Left lung (tissue), 4 donors: ENCODE measurements at regions not wholly inside any gene's neighbourhood (a gene's known extent, or its start where the extent isn't known, plus 50 kb on each side); places are given as distances from the start of the nearest gene placed in this dataset.

Experiments used
- ATAC-seq: fragments of 200-7000 bp; cut with Tn5 transposase; one replicate; pipeline ENCODE4 v1.9.1; 2020; ENCODE audit warnings: moderate library complexity
- DNase-seq, 4 donors: peaks; one replicate each; pipeline ENCODE4 v3.0.0-alpha.2; 2013 to 2020
- H3K27ac ChIP-seq, 2 donors: fragments of 200-600 bp; sonication (generic) in 1 of 2; one replicate each; pipeline versions ENCODE4 v1.5.0 to v1.8.0; 2020 to 2021
- H3K27me3 ChIP-seq, 2 donors: fragments of 200-600 bp; sonication (generic) in 1 of 2; one replicate each; pipeline versions ENCODE4 v1.5.0 to v1.8.0; 2020 to 2021
- H3K36me3 ChIP-seq, 2 donors: fragments of 200-600 bp; sonication (generic) in 1 of 2; one replicate each; pipeline versions ENCODE4 v1.5.0 to v1.8.0; 2020 to 2021
- H3K4me1 ChIP-seq, 2 donors: fragments of 200-600 bp; one replicate each; pipeline ENCODE4 v1.8.0; 2021
- H3K4me3 ChIP-seq, 2 donors: fragments of 200-600 bp; sonication (generic) in 1 of 2; one replicate each; pipeline versions ENCODE4 v1.5.0 to v1.8.0; 2020 to 2021; ENCODE audit warnings: mild to moderate bottlenecking in 1 of 2
- H3K9me3 ChIP-seq, 2 donors: fragments of 200-600 bp; sonication (generic) in 1 of 2; one replicate each; pipeline versions ENCODE4 v1.5.0 to v1.8.0; 2020 to 2021
- intact Hi-C, 2 donors: fragments of 100-400 bp; cut with DNase I; formaldehyde crosslinking; loops; one replicate each; pipeline versions ENCODE4 v1.11.2 to v1.14.2; 2022
- TF ChIP-seq, protein P1 (sequence below), 2 donors: fragments of 200-600 bp; sonication (generic) in 1 of 2; IDR thresholded peaks; one replicate each; pipeline versions ENCODE4 v1.5.0 to v1.8.0; 2021; ENCODE audit warnings: antibody characterized with exemption in 2 of 2
- donor health status: DM: no; HTN: yes; CAD: no.
- donor health status: DM: no; HTN: no; CAD: no.

DNA sequence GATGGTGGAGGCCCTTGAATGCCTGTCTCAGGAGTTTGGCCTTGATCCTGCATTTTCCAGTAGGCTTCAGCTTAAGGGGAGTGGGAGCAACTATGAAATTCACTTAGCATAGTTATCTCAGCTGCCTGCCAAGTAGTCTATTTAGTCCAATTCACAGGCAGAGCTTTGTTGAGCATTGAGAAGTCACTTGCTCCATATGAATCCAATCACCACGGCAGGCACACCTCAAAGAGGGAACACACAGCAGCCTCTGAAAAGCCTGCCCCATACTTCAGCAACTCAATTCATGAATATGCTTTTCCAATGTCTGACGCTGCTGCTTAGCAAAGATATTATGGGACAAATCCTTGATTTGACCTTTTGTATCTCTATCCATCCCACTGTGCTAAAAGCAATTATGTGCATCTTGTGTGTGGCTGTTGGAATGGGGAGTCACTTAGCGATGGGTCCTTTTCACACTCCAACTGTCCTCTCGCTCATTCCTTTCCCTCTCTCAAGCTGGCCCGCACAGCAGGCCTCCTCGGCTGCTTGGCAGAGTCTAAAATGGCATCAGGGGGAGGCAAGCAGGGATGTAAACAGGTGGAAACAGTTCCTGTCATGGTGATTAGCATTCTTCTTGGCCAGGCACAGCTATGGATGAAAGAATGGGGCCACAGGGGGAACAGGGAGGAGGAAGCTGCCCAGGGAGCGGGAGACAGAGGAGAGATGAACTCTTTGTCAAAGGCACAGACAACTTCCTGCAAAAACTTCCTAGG, 56.0 kb upstream of the LRPPRC start:
- TF ChIP-seq, protein P1, sequence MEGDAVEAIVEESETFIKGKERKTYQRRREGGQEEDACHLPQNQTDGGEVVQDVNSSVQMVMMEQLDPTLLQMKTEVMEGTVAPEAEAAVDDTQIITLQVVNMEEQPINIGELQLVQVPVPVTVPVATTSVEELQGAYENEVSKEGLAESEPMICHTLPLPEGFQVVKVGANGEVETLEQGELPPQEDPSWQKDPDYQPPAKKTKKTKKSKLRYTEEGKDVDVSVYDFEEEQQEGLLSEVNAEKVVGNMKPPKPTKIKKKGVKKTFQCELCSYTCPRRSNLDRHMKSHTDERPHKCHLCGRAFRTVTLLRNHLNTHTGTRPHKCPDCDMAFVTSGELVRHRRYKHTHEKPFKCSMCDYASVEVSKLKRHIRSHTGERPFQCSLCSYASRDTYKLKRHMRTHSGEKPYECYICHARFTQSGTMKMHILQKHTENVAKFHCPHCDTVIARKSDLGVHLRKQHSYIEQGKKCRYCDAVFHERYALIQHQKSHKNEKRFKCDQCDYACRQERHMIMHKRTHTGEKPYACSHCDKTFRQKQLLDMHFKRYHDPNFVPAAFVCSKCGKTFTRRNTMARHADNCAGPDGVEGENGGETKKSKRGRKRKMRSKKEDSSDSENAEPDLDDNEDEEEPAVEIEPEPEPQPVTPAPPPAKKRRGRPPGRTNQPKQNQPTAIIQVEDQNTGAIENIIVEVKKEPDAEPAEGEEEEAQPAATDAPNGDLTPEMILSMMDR (IDR thresholded peaks at IDR 0.05) = no peak
- H3K36me3 ChIP-seq = no peaks in the 10 kb centered on the region
- H3K4me1 ChIP-seq = no peaks in the 10 kb centered on the region
- no peak overlapping the region for H3K27ac ChIP-seq
- no peaks in the 10 kb centered on the region for H3K9me3 ChIP-seq
- DNase-seq (no peak), ATAC-seq (no peak)
- no peaks in the 10 kb centered on the region for H3K27me3 ChIP-seq
- no peak overlapping the region for H3K4me3 ChIP-seq
- intact Hi-C loops = no loop called here

DNA sequence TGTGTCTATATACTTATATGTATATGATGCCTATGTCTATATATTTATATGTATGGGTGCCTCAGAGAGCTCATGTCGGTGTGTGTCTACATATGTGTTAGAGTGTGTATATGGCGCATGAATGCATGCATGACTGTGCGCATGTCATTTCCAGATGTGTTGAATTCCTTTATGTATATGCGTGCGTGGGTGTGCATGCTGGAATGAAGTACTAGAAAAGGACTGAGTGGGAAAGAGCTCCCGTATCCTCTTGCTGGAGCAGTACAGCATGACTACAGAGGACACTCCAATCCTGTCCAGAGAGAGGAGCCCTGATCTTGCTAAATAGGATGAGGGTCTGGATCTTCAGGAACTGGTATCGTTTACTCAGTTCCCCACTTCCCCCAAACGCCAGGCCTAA, 56.8 kb upstream of the LRPPRC start:
- Histone ChIP-seq H3K27ac (no peak overlapping the region), H3K9me3 (no peaks in the 10 kb centered on the region), H3K27me3 (no peaks in the 10 kb centered on the region), H3K36me3 (no peaks in the 10 kb centered on the region), H3K4me3 (no peak overlapping the region), H3K4me1 (no peaks in the 10 kb centered on the region)
- DNase-seq (no peak), ATAC-seq (no peak)
- intact Hi-C loops = no loop called here
- TF ChIP-seq, protein P1 (IDR thresholded peaks at IDR 0.05) = no peak

DNA sequence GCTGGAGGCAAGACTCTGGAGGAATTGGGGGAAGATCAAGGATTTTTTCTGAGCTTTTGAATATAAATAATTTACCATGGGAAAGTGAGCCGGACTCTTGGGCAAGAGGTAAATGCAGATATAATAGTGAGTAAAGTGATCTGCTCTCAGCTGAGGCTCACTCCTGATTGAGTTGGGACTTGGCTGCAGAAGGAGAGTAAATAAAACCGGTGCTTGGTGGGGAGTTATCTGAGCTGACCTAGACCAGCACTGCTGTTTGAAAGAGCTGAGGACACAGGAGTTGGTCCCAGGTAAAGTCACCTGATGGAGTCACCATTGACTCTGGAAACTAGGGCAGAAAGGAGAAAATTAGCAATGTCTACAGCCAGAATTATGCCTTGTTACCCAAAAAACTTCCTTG, 57.3 kb upstream of the LRPPRC start:
- DNase-seq = no peak
- Histone ChIP-seq H3K36me3 (no peaks in the 10 kb centered on the region), H3K27ac (no peak overlapping the region), H3K4me3 (no peak overlapping the region), H3K9me3 (no peaks in the 10 kb centered on the region), H3K4me1 (no peaks in the 10 kb centered on the region), H3K27me3 (no peaks in the 10 kb centered on the region)
- TF ChIP-seq, protein P1 (IDR thresholded peaks at IDR 0.05) = no peak
- ATAC-seq = no peak
- intact Hi-C loops = no loop called here

DNA sequence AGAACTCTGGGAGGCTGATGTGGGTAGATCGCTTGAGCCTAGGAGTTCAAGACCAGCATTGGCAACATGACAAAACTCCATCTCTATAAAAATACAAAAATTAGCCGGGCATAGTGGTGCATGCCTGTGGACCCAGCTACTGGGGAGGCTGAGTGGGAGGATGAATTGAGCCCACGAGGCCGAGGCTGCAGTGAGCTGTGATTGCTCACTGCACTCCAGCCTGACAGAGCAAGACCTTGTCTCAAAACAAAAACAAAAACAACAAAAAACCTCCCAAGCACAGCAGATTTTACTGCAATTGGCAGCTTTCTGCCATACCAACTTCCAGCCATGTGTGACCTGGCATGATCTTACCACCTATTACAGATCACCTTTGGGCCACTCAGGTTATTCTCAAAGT, 57.7 kb upstream of the LRPPRC start:
- no peak overlapping the region for H3K4me3 ChIP-seq
- no peaks in the 10 kb centered on the region for H3K36me3 ChIP-seq
- TF ChIP-seq, protein P1 (IDR thresholded peaks at IDR 0.05) = no peak
- DNase-seq (no peak), ATAC-seq (no peak)
- no peak overlapping the region for H3K27ac ChIP-seq
- H3K9me3 ChIP-seq = no peaks in the 10 kb centered on the region
- no peaks in the 10 kb centered on the region for H3K4me1 ChIP-seq
- intact Hi-C loops = no loop called here
- no peaks in the 10 kb centered on the region for H3K27me3 ChIP-seq

DNA sequence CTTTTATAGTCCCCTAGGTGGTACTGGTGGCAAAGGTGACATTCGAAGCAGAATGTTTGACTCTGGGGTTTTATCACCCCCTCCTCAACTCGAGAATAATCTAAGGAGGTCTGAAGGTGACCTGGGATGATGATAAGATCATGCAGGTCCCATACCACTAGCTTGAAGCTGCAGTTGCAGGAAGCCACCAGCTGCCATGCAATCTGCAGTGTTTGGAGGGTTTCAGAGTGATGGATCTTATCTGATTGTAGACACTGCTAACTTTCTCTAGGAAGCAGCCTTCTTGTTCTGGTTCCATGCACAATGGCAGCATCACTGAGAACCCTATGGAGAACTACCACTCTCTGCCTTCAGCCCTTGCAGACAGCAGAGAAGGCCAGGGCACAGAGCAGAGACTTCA, 59.4 kb upstream of the LRPPRC start:
- TF ChIP-seq, protein P1 (IDR thresholded peaks at IDR 0.05) = no peak
- no peak for DNase-seq
- no peak for ATAC-seq
- intact Hi-C loops = no loop called here
- Histone ChIP-seq H3K4me3 (no peak overlapping the region), H3K4me1 (no peaks in the 10 kb centered on the region), H3K36me3 (no peaks in the 10 kb centered on the region), H3K9me3 (no peaks in the 10 kb centered on the region), H3K27ac (no peak overlapping the region), H3K27me3 (no peaks in the 10 kb centered on the region)
